ENCODE measurements at regions not wholly inside any gene's neighbourhood (a gene's known extent, or its start where the extent isn't known, plus 50 kb on each side); places are given as distances from the start of the nearest gene placed in this dataset.

- DNase-seq = no peak
Observed at GRCh38 chr17:79214940-79215604, 140.4 kb downstream of the ENGASE start.

GRCh38 chr17:79214459-79214858 lies 139.8 kb downstream of the ENGASE start:
- no peak for DNase-seq

- DNase-seq = no peak
Observed at GRCh38 chr17:79213305-79213704, 138.7 kb downstream of the ENGASE start.

- DNase-seq = no peak
Observed at GRCh38 chr17:79212149-79213087, 137.8 kb downstream of the ENGASE start.

GRCh38 chr17:79211061-79211770 lies 136.6 kb downstream of the ENGASE start:
- DNase-seq = no peak

- no peak for DNase-seq
Observed at GRCh38 chr17:79210638-79211037, 136.0 kb downstream of the ENGASE start.

GRCh38 chr17:79207960-79208359 lies 133.3 kb downstream of the ENGASE start:
- DNase-seq = no peak

GRCh38 chr17:79205688-79206205 lies 131.1 kb downstream of the ENGASE start:
- no peak for DNase-seq

GRCh38 chr17:79204261-79204660 lies 129.6 kb downstream of the ENGASE start:
- no peak for DNase-seq

- DNase-seq = no peak
Observed at GRCh38 chr17:79203657-79204056, 129.0 kb downstream of the ENGASE start.

- DNase-seq = no peak
Observed at GRCh38 chr17:79203016-79203415, 128.4 kb downstream of the ENGASE start.

GRCh38 chr17:79202480-79202879 lies 127.9 kb downstream of the ENGASE start:
- no peak for DNase-seq

- DNase-seq = no peak
Observed at GRCh38 chr17:79201536-79202227, 127.1 kb downstream of the ENGASE start.

- no peak for DNase-seq
Observed at GRCh38 chr17:79201119-79201518, 126.5 kb downstream of the ENGASE start.

GRCh38 chr17:79196913-79197312 lies 122.3 kb downstream of the ENGASE start:
- DNase-seq = no peak

GRCh38 chr17:79192503-79193351 lies 118.1 kb downstream of the ENGASE start:
- no peak for DNase-seq

- no peak for DNase-seq
Observed at GRCh38 chr17:79191270-79191934, 116.8 kb downstream of the ENGASE start.

GRCh38 chr17:79189305-79189704 lies 114.7 kb downstream of the ENGASE start:
- no peak for DNase-seq

- DNase-seq = no peak
Observed at GRCh38 chr17:79188685-79189084, 114.1 kb downstream of the ENGASE start.

GRCh38 chr17:79188048-79188447 lies 113.4 kb downstream of the ENGASE start:
- DNase-seq = peak; percentile 23

GRCh38 chr17:79187186-79187585 lies 112.6 kb downstream of the ENGASE start:
- no peak for DNase-seq
